MCF 10A (cell line): ENCODE measurements at regions not wholly inside any gene's neighbourhood (a gene's known extent, or its start where the extent isn't known, plus 50 kb on each side); places are given as distances from the start of the nearest gene placed in this dataset.

Source experiments
- BruUV-seq: library from RNA; stranded (reverse); fragments of 400-500 nt; replicated peaks from 2 replicates; lab custom pipeline; 2021; lab: Mats Ljungman, UMichigan
- CTCF ChIA-PET: fragments of 300-600 bp; sonication (Branson Sonifier 250); formaldehyde crosslinking; extraction: SDS; loops from one replicate; lab custom pipeline; 2021; ENCODE audit warnings: antibody characterized with exemption, inconsistent platforms; lab: Yijun Ruan, JAX
- POLR2A ChIA-PET: fragments of 300-600, 350-650 bp; sonication (Branson Sonifier 250); formaldehyde crosslinking; extraction: SDS; loops from one replicate; lab custom pipeline; 2020; ENCODE audit warnings: antibody characterized with exemption, inconsistent platforms; lab: Yijun Ruan, JAX
- DNase-seq: peaks from one replicate; pipeline ENCODE4 v3.0.0-alpha.2; 2018; ENCODE audit not compliant: unreplicated experiment
- H3K27ac Mint-ChIP-seq: one replicate; pipeline ENCODE4 v1.8.0; 2022; ENCODE audit warnings: mild to moderate bottlenecking, low read depth, mixed read lengths; ENCODE audit not compliant: unreplicated experiment
- H3K27me3 Mint-ChIP-seq: one replicate; pipeline ENCODE4 v1.8.0; 2022; ENCODE audit warnings: mixed read lengths; ENCODE audit not compliant: insufficient read depth, unreplicated experiment
- H3K36me3 Mint-ChIP-seq: one replicate; pipeline ENCODE4 v1.8.0; 2022; ENCODE audit warnings: mild to moderate bottlenecking, moderate library complexity, mixed read lengths; ENCODE audit not compliant: insufficient read depth, unreplicated experiment
- H3K4me1 Mint-ChIP-seq: one replicate; pipeline ENCODE4 v1.8.0; 2022; ENCODE audit warnings: mixed read lengths; ENCODE audit not compliant: insufficient read depth, unreplicated experiment
- H3K4me3 Mint-ChIP-seq: one replicate; pipeline ENCODE4 v1.8.0; 2022; ENCODE audit warnings: mild to moderate bottlenecking, moderate library complexity, mixed read lengths; ENCODE audit not compliant: unreplicated experiment
- H3K9me3 Mint-ChIP-seq: one replicate; pipeline ENCODE4 v1.8.0; 2022; ENCODE audit warnings: mixed read lengths; ENCODE audit not compliant: unreplicated experiment
- intact Hi-C: fragments of 100-400 bp; cut with micrococcal nuclease; formaldehyde crosslinking; loops from 2 replicates; pipeline ENCODE4 v1.14.1; 2022
- TF ChIP-seq, protein P1 (sequence below): fragments of 200-600 bp; IDR thresholded peaks from one replicate; pipeline ENCODE4 v1.8.0; 2022; ENCODE audit warnings: antibody characterized with exemption, mild to moderate bottlenecking; ENCODE audit not compliant: unreplicated experiment

DNA sequence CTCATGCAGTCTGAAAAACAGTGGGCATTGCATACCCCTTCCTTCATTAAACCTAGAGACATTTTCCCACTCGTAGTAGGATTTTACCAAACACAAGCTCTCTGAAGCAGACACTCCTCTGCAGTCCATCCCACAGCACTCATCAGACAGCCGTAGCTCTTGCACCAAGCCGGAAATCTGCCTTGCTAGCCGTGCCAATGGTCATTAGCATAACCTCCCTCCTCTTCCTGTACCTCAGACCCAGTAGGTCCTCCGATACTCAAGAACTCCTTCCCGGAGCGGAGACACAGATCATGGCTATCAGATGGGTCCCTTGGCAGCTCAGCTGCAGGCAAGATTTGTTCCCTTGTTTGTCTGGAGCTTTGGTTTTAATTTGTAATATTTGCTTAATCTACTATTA is 483.1 kb upstream of the PSMD7 start:
- no TSS peak for BruUV-seq
- TF ChIP-seq, protein P1, sequence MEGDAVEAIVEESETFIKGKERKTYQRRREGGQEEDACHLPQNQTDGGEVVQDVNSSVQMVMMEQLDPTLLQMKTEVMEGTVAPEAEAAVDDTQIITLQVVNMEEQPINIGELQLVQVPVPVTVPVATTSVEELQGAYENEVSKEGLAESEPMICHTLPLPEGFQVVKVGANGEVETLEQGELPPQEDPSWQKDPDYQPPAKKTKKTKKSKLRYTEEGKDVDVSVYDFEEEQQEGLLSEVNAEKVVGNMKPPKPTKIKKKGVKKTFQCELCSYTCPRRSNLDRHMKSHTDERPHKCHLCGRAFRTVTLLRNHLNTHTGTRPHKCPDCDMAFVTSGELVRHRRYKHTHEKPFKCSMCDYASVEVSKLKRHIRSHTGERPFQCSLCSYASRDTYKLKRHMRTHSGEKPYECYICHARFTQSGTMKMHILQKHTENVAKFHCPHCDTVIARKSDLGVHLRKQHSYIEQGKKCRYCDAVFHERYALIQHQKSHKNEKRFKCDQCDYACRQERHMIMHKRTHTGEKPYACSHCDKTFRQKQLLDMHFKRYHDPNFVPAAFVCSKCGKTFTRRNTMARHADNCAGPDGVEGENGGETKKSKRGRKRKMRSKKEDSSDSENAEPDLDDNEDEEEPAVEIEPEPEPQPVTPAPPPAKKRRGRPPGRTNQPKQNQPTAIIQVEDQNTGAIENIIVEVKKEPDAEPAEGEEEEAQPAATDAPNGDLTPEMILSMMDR, result no peak
- Mint-ChIP-seq H3K27me3 (peaks cover 60% of the 10 kb centered on the region), H3K4me3 (no peak overlapping the region), H3K4me1 (no peaks in the 10 kb centered on the region), H3K27ac (no peak overlapping the region), H3K9me3 (no peaks in the 10 kb centered on the region), H3K36me3 (no peaks in the 10 kb centered on the region)
- intact Hi-C loops, result no loop called here
- DNase-seq, result no peak
- ChIA-PET CTCF (interaction anchor here (0.5 to 0.7 kb wide), 3 partner anchors 65 to 1393 kb away, joined by 3 to 5 read pairs (median 3); no protein-coding TSS in a partner anchor), POLR2A (no interaction called here)

DNA sequence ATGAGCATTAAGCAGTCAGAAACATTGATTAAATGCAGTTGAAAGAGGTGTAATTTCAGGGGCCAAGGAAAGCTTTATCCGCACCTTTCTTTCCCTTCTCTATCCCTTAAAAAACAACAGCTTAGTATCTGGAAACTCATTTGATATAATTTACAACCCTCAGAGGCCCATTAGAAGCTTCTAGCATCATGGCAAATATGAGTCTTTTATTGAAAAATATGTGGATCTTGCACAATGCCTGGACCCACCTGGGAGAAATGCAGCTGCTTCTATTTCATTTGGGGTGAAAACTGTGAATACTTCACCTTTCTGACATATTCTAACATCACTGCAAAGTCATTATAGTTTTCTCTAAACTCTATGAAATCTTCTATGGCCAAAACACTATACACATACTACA is 492.2 kb upstream of the PSMD7 start:
- Mint-ChIP-seq H3K36me3 (no peaks in the 10 kb centered on the region), H3K4me1 (no peaks in the 10 kb centered on the region), H3K4me3 (no peak overlapping the region), H3K9me3 (no peaks in the 10 kb centered on the region), H3K27ac (no peak overlapping the region), H3K27me3 (peaks cover 92% of the 10 kb centered on the region)
- ChIA-PET CTCF (no interaction called here), POLR2A (no interaction called here)
- TF ChIP-seq, protein P1, result no peak
- intact Hi-C loops, result no loop called here
- BruUV-seq, result no TSS peak
- no peak for DNase-seq

DNA sequence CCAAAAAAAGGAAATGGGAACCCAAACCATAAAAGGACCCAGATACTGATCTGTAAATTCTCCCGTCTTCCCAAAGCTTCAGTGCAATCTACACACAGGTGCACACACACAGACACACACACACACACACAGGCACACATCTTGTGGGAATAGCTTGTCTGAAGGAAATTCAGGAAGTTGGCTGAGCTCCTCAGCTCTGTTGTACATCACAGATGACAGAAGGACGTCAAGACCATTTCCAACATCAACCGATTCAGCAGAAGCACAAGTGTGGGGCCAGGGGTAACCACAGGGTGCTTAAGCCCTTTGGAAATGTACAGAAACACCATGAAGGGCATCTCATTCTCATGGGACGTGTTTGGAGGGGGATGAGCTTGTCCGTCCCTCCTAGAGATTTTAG is 498.1 kb upstream of the PSMD7 start:
- ChIA-PET POLR2A (interaction anchor here (1.5 kb wide), 1 partner anchor 19 kb away, joined by 3 read pairs; no protein-coding TSS in a partner anchor), CTCF (no interaction called here)
- TF ChIP-seq, protein P1, result no peak
- Mint-ChIP-seq H3K27me3 (peaks cover 83% of the 10 kb centered on the region), H3K9me3 (no peaks in the 10 kb centered on the region), H3K27ac (no peak overlapping the region), H3K36me3 (no peaks in the 10 kb centered on the region), H3K4me1 (no peaks in the 10 kb centered on the region), H3K4me3 (no peak overlapping the region)
- intact Hi-C loops, result no loop called here
- BruUV-seq, result no TSS peak
- DNase-seq, result no peak

DNA sequence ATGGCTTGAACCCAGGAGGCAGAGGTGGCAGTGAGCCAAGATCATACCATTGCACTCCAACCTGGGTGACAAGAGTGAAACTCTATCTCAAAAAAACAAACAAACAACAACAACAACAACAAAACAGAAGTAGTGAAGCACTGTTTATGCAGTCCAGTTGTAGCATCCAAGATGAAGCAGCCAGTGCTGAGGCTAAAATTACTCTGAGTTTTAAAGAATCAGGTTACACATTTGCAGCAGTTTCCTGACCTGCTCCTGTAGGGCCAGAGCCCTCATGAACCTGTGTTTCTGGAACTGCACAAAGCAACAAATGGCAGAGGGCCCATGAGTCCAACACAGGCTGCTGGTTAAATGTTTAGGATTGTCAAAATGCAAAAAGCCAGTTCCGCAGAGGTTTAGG is 499.5 kb upstream of the PSMD7 start:
- TF ChIP-seq, protein P1, result no peak
- intact Hi-C loops, result no loop called here
- no peak for DNase-seq
- no peak overlapping the region for H3K4me3 Mint-ChIP-seq
- no peaks in the 10 kb centered on the region for H3K9me3 Mint-ChIP-seq
- H3K4me1 Mint-ChIP-seq, result no peaks in the 10 kb centered on the region
- no TSS peak for BruUV-seq
- peaks cover 83% of the 10 kb centered on the region for H3K27me3 Mint-ChIP-seq
- ChIA-PET CTCF (interaction anchor here (0.9 kb wide), 1 partner anchor 13 kb away, joined by 3 read pairs; no protein-coding TSS in a partner anchor), POLR2A (no interaction called here)
- no peaks in the 10 kb centered on the region for H3K36me3 Mint-ChIP-seq
- H3K27ac Mint-ChIP-seq, result no peak overlapping the region
